Coronary artery (tissue), 2 donors: ENCODE measurements at regions not wholly inside any gene's neighbourhood (a gene's known extent, or its start where the extent isn't known, plus 50 kb on each side); places are given as distances from the start of the nearest gene placed in this dataset.

Experiments
- DNase-seq: peaks from one replicate; pipeline ENCODE4 v3.0.0-alpha.2; 2017; ENCODE audit warnings: low spot score
- H3K27ac ChIP-seq, 2 donors: fragments of 200-600 bp; sonication (generic); one replicate each; pipeline ENCODE4 v1.5.1; 2016 to 2019
- H3K4me3 ChIP-seq: fragments of 200-600 bp; sonication (generic); 2 replicates; pipeline ENCODE4 v1.5.1; 2016; ENCODE audit warnings: mild to moderate bottlenecking, moderate library complexity
- CTCF ChIP-seq: fragments of 200-600 bp; sonication (generic); IDR thresholded peaks from one replicate; pipeline ENCODE4 v1.5.1; 2019; ENCODE audit warnings: antibody characterized with exemption

GRCh38 chr6:147772724-147773123, 264.2 kb downstream of the SAMD5 start:
- Histone ChIP-seq H3K27ac (no peak overlapping the region), H3K4me3 (no peak overlapping the region)
- TF ChIP-seq CTCF = no peak
- no peak for DNase-seq

- Histone ChIP-seq H3K27ac (no peak overlapping the region), H3K4me3 (no peak overlapping the region)
- no peak for TF ChIP-seq CTCF
- no peak for DNase-seq
Measured at GRCh38 chr6:147774856-147775255, 266.4 kb downstream of the SAMD5 start.

GRCh38 chr6:147776631-147777213, 268.2 kb downstream of the SAMD5 start:
- TF ChIP-seq CTCF = no peak
- Histone ChIP-seq H3K4me3 (no peak overlapping the region), H3K27ac (no peak overlapping the region)
- no peak for DNase-seq

GRCh38 chr6:147779624-147780023, 271.1 kb downstream of the SAMD5 start:
- no peak for DNase-seq
- TF ChIP-seq CTCF = no peak
- no peak overlapping the region for H3K27ac ChIP-seq
- no peak overlapping the region for H3K4me3 ChIP-seq

DNA sequence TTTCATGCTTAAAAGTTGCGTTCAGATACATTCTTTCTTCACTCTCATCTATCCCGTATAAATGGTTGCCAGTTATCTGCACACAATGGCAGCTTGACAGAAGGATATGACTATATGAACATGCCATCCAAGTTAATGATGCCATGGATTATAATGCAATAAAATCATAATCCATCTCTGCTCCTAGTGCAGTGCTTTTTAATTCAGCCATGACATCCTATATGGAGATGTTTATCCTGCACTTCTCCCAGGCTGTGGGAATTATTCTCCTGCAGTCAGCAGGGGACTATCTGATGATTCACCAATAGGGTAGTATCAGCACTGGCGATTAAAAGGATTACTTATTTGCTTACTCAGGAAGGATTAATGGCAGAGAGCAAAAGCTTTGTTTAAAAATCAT, 273.8 kb downstream of the SAMD5 start:
- H3K27ac ChIP-seq = no peak overlapping the region
- H3K4me3 ChIP-seq = no peak overlapping the region
- no peak for TF ChIP-seq CTCF
- no peak for DNase-seq

DNA sequence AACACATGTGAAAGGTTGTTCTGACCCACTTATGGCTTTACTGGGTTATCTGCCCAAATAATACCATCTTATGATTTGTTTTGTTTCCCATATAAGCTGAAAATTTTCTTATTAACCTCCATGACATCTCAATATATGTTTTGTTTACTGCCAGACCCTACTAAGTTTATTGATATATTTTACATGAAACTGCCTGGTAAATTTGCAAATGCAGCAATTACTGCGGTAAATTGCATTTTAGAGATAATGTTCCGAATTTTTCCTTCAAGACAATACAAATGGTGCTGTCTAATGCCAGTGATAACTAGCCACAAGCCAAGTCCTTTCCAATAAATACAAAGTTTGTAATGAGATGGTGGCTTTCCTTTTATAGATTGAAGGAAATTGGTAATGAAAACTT, 275.9 kb downstream of the SAMD5 start:
- H3K27ac ChIP-seq = no peak overlapping the region
- no peak for DNase-seq
- no peak for TF ChIP-seq CTCF
- H3K4me3 ChIP-seq = no peak overlapping the region

DNA sequence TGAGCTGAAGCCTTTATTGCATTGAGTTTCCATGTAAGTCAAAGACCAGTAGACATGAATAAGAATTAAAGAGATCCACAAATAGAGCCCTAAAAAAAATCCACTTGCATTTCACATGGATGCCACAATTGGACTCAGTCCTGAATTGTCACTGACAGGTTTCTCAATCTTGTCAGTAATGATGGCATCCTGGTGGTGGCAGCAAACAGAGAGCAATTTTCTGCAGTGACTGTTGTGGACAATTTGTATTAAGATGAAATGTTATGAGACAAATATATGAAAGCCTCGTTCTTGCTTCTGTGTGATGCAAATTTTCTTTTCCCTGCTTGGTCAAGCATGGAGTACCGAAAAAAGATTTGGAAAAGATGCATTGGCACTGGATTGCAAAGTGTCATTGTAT, 278.9 kb downstream of the SAMD5 start:
- no peak overlapping the region for H3K27ac ChIP-seq
- DNase-seq = no peak
- H3K4me3 ChIP-seq = no peak overlapping the region
- no peak for TF ChIP-seq CTCF
